CD14-positive monocyte (primary cell): ENCODE measurements at regions not wholly inside any gene's neighbourhood (a gene's known extent, or its start where the extent isn't known, plus 50 kb on each side); places are given as distances from the start of the nearest gene placed in this dataset.

ENCODE experiments used
- DNase-seq, 3 donors: peaks; one replicate each; pipeline ENCODE4 v3.0.0-alpha.2; 2011 to 2022
- H2AFZ ChIP-seq: 2 replicates; pipeline ENCODE4 v1.6.0; 2012; ENCODE audit warnings: mild to moderate bottlenecking, low read depth, low read length, inconsistent platforms; ENCODE audit not compliant: insufficient read depth, poor library complexity, severe bottlenecking
- H3K27ac ChIP-seq, 2 donors: 1 replicate in 1 of 2; 2 replicates in 1 of 2; pipeline ENCODE4 v1.5.1; 2012 to 2013; ENCODE audit warnings: low read length in 2 of 2, control low read depth in 1 of 2, inconsistent platforms in 1 of 2, low read depth in 1 of 2, mild to moderate bottlenecking in 1 of 2
- H3K27me3 ChIP-seq, 2 donors: one replicate each; pipeline versions ENCODE4 v1.6.0 to v1.6.1; 2011 to 2013; ENCODE audit warnings: low read length in 2 of 2; ENCODE audit not compliant: control insufficient read depth in 2 of 2, insufficient read depth in 2 of 2
- H3K36me3 ChIP-seq, 2 donors: replicated peaks in 1 of 2; 1 replicate in 1 of 2; 2 replicates in 1 of 2; pipeline versions ENCODE4 v1.5.1 to v1.6.1; 2012 to 2013; ENCODE audit warnings: low read length in 2 of 2, control low read depth in 1 of 2, inconsistent platforms in 1 of 2, mild to moderate bottlenecking in 1 of 2; ENCODE audit not compliant: insufficient read depth in 2 of 2, control insufficient read depth in 1 of 2
- H3K4me1 ChIP-seq, 2 donors: 1 replicate in 1 of 2; 2 replicates in 1 of 2; pipeline versions ENCODE4 v1.5.1 to v1.6.1; 2012 to 2013; ENCODE audit warnings: low read length in 2 of 2, control low read depth in 1 of 2, inconsistent platforms in 1 of 2, mild to moderate bottlenecking in 1 of 2, moderate library complexity in 1 of 2; ENCODE audit not compliant: insufficient read depth in 2 of 2, control insufficient read depth in 1 of 2
- H3K4me2 ChIP-seq: replicated peaks from 2 replicates; pipeline ENCODE3; 2012; ENCODE audit warnings: low read length, moderate library complexity, mild to moderate bottlenecking; ENCODE audit not compliant: poor library complexity, severe bottlenecking; ENCODE audit errors: extremely low read depth
- H3K4me3 ChIP-seq, 3 experiments: fragments of 200-600 bp in 1 of 3; sonication (generic) in 1 of 3; replicated peaks in 1 of 3; 1 replicate in 2 of 3; 2 replicates in 1 of 3; pipeline ENCODE4 v1.5.1; 2011 to 2013; ENCODE audit warnings: low read length in 3 of 3, mild to moderate bottlenecking in 3 of 3, control low read depth in 2 of 3, low read depth in 2 of 3, inconsistent platforms in 1 of 3, moderate library complexity in 1 of 3
- H3K79me2 ChIP-seq: 2 replicates; pipeline ENCODE4 v1.6.0; 2012; ENCODE audit warnings: mild to moderate bottlenecking, control low read depth, inconsistent platforms, low read length, moderate library complexity; ENCODE audit not compliant: insufficient read depth
- H3K9ac ChIP-seq: 2 replicates; pipeline ENCODE4 v1.6.0; 2017; ENCODE audit warnings: low read length, mild to moderate bottlenecking; ENCODE audit not compliant: insufficient read depth, poor library complexity, severe bottlenecking
- H3K9me3 ChIP-seq, 2 donors: replicated peaks in 1 of 2; 1 replicate in 1 of 2; 2 replicates in 1 of 2; pipeline versions ENCODE4 v1.5.1 to v1.6.1; 2012 to 2013; ENCODE audit warnings: low read length in 2 of 2, control low read depth in 1 of 2; ENCODE audit not compliant: control insufficient read depth in 1 of 2, insufficient read depth in 1 of 2
- H4K20me1 ChIP-seq: 2 replicates; pipeline ENCODE4 v1.6.0; 2012; ENCODE audit warnings: mild to moderate bottlenecking, low read length, control low read depth, moderate library complexity; ENCODE audit not compliant: insufficient read depth
- H3K27ac Mint-ChIP-seq, 7 donors: one replicate each; pipeline ENCODE4 v1.8.0; 2020; ENCODE audit warnings: mild to moderate bottlenecking in 7 of 7, mixed read lengths in 7 of 7, moderate library complexity in 6 of 7, inconsistent platforms in 2 of 7
- H3K27me3 Mint-ChIP-seq, 3 donors: one replicate each; pipeline ENCODE4 v1.8.0; 2021 to 2022; ENCODE audit warnings: low read depth in 3 of 3, mild to moderate bottlenecking in 3 of 3, mixed read lengths in 3 of 3, moderate library complexity in 3 of 3, inconsistent platforms in 1 of 3
- H3K36me3 Mint-ChIP-seq, 2 donors: one replicate each; pipeline ENCODE4 v1.8.0; 2020; ENCODE audit warnings: mixed read lengths in 2 of 2, inconsistent platforms in 1 of 2, mild to moderate bottlenecking in 1 of 2
- H3K4me1 Mint-ChIP-seq: one replicate; pipeline ENCODE4 v1.8.0; 2020; ENCODE audit warnings: mild to moderate bottlenecking, mixed read lengths
- H3K4me3 Mint-ChIP-seq, 2 donors: one replicate each; pipeline ENCODE4 v1.8.0; 2020; ENCODE audit warnings: mild to moderate bottlenecking in 2 of 2, mixed read lengths in 2 of 2, moderate library complexity in 1 of 2
- H3K9me3 Mint-ChIP-seq, 7 donors: one replicate each; pipeline ENCODE4 v1.8.0; 2020 to 2022; ENCODE audit warnings: mixed read lengths in 7 of 7, mild to moderate bottlenecking in 6 of 7, moderate library complexity in 6 of 7, inconsistent platforms in 2 of 7
- WGBS: methylation state at CpG from one replicate; pipeline ENCODE4 v1.1.5; 2013; ENCODE audit warnings: missing lambda C conversion rate; ENCODE audit not compliant: insufficient coverage; 5-methylcytosine and 5-hydroxymethylcytosine counted together
- intact Hi-C, 2 donors: fragments of 100-400 bp; cut with micrococcal nuclease; formaldehyde crosslinking; loops; one replicate each; pipeline versions ENCODE4 v1.15.0 to v1.15.1; 2023
- TF ChIP-seq, protein P1 (sequence below): fragments of 200-600 bp; IDR thresholded peaks from one replicate; pipeline ENCODE4 v1.8.0; 2022; ENCODE audit warnings: antibody characterized with exemption, mild to moderate bottlenecking

DNA sequence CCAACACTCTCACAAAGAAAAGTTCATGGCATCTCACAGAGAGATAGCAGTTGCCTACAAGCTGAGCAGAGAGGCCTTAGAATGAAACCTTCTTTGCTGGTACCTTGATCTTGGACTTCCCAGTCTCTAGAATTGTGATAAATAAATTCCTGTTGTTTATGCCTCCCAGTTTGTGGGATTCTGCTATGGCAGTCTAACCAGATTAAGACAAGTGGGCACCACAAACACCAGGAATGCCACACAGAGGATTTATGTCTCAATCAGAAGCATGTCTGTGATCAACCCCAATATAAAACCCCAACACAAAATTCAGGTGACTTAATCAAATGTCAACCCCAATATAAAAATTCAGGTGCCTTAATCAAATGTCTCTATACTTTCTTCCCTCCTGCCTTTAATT, 581.3 kb downstream of the XPNPEP1 start:
- H3K36me3 Mint-ChIP-seq = no peaks in the 10 kb centered on the region
- H3K4me3 ChIP-seq = no peak overlapping the region
- no peak overlapping the region for H3K27ac Mint-ChIP-seq
- H3K27ac ChIP-seq = no peak overlapping the region
- intact Hi-C loops = no loop called here
- no peaks in the 10 kb centered on the region for H4K20me1 ChIP-seq
- H3K4me3 Mint-ChIP-seq = no peak overlapping the region
- H3K9ac ChIP-seq = no peak overlapping the region
- H3K27me3 ChIP-seq = no peaks in the 10 kb centered on the region
- H3K4me1 Mint-ChIP-seq = no peaks in the 10 kb centered on the region
- peaks cover 0 to 16% (median 5%) of the 10 kb centered on the region in 7 donors for H3K9me3 Mint-ChIP-seq
- DNase-seq = no peak
- H3K9me3 ChIP-seq = peaks cover 7 to 9% of the 10 kb centered on the region in 2 donors
- TF ChIP-seq, protein P1, sequence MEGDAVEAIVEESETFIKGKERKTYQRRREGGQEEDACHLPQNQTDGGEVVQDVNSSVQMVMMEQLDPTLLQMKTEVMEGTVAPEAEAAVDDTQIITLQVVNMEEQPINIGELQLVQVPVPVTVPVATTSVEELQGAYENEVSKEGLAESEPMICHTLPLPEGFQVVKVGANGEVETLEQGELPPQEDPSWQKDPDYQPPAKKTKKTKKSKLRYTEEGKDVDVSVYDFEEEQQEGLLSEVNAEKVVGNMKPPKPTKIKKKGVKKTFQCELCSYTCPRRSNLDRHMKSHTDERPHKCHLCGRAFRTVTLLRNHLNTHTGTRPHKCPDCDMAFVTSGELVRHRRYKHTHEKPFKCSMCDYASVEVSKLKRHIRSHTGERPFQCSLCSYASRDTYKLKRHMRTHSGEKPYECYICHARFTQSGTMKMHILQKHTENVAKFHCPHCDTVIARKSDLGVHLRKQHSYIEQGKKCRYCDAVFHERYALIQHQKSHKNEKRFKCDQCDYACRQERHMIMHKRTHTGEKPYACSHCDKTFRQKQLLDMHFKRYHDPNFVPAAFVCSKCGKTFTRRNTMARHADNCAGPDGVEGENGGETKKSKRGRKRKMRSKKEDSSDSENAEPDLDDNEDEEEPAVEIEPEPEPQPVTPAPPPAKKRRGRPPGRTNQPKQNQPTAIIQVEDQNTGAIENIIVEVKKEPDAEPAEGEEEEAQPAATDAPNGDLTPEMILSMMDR = no peak
- no peak overlapping the region for H3K4me2 ChIP-seq
- no peaks in the 10 kb centered on the region for H3K79me2 ChIP-seq
- H3K4me1 ChIP-seq = no peaks in the 10 kb centered on the region
- no peaks in the 10 kb centered on the region for H3K36me3 ChIP-seq
- H3K27me3 Mint-ChIP-seq = no peaks in the 10 kb centered on the region
- H2AFZ ChIP-seq = no peak overlapping the region

DNA sequence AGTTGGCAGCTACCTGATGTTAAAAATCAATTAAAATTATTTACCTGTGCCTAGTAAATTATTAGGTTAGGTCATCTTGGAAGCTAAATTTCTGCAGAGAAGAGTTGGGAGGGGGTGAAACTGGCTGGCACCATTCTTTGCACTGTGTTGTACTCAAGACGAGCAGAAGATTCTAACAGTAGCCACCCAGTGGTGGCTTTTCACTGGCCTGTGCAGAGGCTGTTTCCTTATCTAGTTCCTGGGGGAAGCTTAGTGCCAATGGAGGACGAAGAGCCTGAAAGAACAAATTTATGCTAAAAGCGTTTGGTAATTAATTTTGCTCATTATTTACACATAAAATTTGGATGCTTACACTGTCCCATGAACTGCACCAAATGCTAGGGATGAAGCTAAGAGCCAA, 595.3 kb downstream of the XPNPEP1 start:
- H3K4me3 ChIP-seq = no peak overlapping the region
- no peaks in the 10 kb centered on the region for H3K36me3 Mint-ChIP-seq
- TF ChIP-seq, protein P1 = no peak
- DNase-seq = no peak
- no peaks in the 10 kb centered on the region for H3K79me2 ChIP-seq
- H3K4me1 Mint-ChIP-seq = no peaks in the 10 kb centered on the region
- no peak overlapping the region for H3K27ac ChIP-seq
- H3K27me3 ChIP-seq = no peaks in the 10 kb centered on the region
- H2AFZ ChIP-seq = no peak overlapping the region
- H3K4me1 ChIP-seq = no peaks in the 10 kb centered on the region
- H3K27ac Mint-ChIP-seq = no peak overlapping the region
- 67% methylated on average over 1 of the region's 3 CpGs for WGBS
- H3K9ac ChIP-seq = no peak overlapping the region
- no peak overlapping the region for H3K4me2 ChIP-seq
- no peaks in the 10 kb centered on the region for H3K27me3 Mint-ChIP-seq
- H4K20me1 ChIP-seq = no peaks in the 10 kb centered on the region
- peaks cover 0 to 25% (median 6%) of the 10 kb centered on the region in 7 donors for H3K9me3 Mint-ChIP-seq
- intact Hi-C loops = no loop called here
- H3K36me3 ChIP-seq = no peaks in the 10 kb centered on the region
- no peak overlapping the region for H3K4me3 Mint-ChIP-seq
- H3K9me3 ChIP-seq = peaks cover 6 to 23% of the 10 kb centered on the region in 2 donors
